ENCODE measurements at regions not wholly inside any gene's neighbourhood (a gene's known extent, or its start where the extent isn't known, plus 50 kb on each side); places are given as distances from the start of the nearest gene placed in this dataset.

GRCh38 chr1:178643349-178643748 lies 81.7 kb upstream of the RALGPS2 start:
- H3K4me3 ChIP-seq (ENCODE audit: low read depth, low read length) = no peak overlapping the region
- no peak for TF ChIP-seq CTCF (IDR thresholded peaks at IDR 0.05; ENCODE audit: low read depth, low read length)

- TF ChIP-seq CTCF (IDR thresholded peaks at IDR 0.05; ENCODE audit: low read depth, low read length) = no peak
- H3K4me3 ChIP-seq (ENCODE audit: low read depth, low read length) = no peak overlapping the region
Observed at GRCh38 chr1:178643831-178644230, 81.2 kb upstream of the RALGPS2 start.

GRCh38 chr1:178644308-178645120 lies 80.5 kb upstream of the RALGPS2 start:
- no peak overlapping the region for H3K4me3 ChIP-seq (ENCODE audit: low read depth, low read length)
- TF ChIP-seq CTCF (IDR thresholded peaks at IDR 0.05; ENCODE audit: low read depth, low read length) = no peak

- no peak overlapping the region for H3K4me3 ChIP-seq (ENCODE audit: low read depth, low read length)
- no peak for TF ChIP-seq CTCF (IDR thresholded peaks at IDR 0.05; ENCODE audit: low read depth, low read length)
Observed at GRCh38 chr1:178645157-178645807, 79.8 kb upstream of the RALGPS2 start.

GRCh38 chr1:178645808-178646200 lies 79.2 kb upstream of the RALGPS2 start:
- H3K4me3 ChIP-seq (ENCODE audit: low read depth, low read length) = no peak overlapping the region
- TF ChIP-seq CTCF (IDR thresholded peaks at IDR 0.05; ENCODE audit: low read depth, low read length) = no peak

- no peak overlapping the region for H3K4me3 ChIP-seq (ENCODE audit: low read depth, low read length)
- no peak for TF ChIP-seq CTCF (IDR thresholded peaks at IDR 0.05; ENCODE audit: low read depth, low read length)
Observed at GRCh38 chr1:178646821-178647220, 78.2 kb upstream of the RALGPS2 start.

GRCh38 chr1:178648151-178648550 lies 76.9 kb upstream of the RALGPS2 start:
- no peak for TF ChIP-seq CTCF (IDR thresholded peaks at IDR 0.05; ENCODE audit: low read depth, low read length)
- no peak overlapping the region for H3K4me3 ChIP-seq (ENCODE audit: low read depth, low read length)

Measured in WI38 (cell line).